ENCODE measurements at regions not wholly inside any gene's neighbourhood (a gene's known extent, or its start where the extent isn't known, plus 50 kb on each side); places are given as distances from the start of the nearest gene placed in this dataset.

DNA sequence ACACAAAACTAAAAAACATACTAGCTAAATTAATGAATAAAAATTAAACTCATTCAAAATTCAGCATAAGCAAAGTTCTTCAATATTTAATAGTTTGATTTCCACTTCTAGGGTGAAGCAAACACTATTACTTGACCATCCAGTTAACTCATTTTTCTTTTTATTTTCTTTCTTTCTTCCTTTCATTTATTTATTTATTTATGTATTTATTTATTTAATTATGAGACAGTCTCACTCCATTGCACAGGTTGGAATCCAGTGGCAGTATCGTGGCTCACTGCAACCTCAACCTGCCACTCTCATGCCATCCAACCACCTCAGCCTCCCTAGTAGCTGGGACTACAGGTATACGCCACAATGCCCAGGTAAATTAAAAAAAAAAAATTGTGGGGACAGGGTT, 2069.5 kb downstream of the NCAM2 start:
- TF ChIP-seq, protein P1, sequence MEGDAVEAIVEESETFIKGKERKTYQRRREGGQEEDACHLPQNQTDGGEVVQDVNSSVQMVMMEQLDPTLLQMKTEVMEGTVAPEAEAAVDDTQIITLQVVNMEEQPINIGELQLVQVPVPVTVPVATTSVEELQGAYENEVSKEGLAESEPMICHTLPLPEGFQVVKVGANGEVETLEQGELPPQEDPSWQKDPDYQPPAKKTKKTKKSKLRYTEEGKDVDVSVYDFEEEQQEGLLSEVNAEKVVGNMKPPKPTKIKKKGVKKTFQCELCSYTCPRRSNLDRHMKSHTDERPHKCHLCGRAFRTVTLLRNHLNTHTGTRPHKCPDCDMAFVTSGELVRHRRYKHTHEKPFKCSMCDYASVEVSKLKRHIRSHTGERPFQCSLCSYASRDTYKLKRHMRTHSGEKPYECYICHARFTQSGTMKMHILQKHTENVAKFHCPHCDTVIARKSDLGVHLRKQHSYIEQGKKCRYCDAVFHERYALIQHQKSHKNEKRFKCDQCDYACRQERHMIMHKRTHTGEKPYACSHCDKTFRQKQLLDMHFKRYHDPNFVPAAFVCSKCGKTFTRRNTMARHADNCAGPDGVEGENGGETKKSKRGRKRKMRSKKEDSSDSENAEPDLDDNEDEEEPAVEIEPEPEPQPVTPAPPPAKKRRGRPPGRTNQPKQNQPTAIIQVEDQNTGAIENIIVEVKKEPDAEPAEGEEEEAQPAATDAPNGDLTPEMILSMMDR (IDR thresholded peaks at IDR 0.05): no peak
- TF ChIP-seq POLR2A (IDR thresholded peaks at IDR 0.05): no peak

Data from right lobe of liver (tissue), 4 donors.